ENCODE measurements at regions not wholly inside any gene's neighbourhood (a gene's known extent, or its start where the extent isn't known, plus 50 kb on each side); places are given as distances from the start of the nearest gene placed in this dataset.

GRCh38 chr7:52940481-52940880, 95.0 kb upstream of the POM121L12 start:
- Histone ChIP-seq H3K36me3 (ENCODE audit: control insufficient read depth in 2 of 2, insufficient read depth in 2 of 2, low read length in 2 of 2) (no peaks in the 10 kb centered on the region), H3K9ac (ENCODE audit: low read depth in 1 of 2, low read length in 2 of 2) (no peak overlapping the region), H3K27ac (ENCODE audit: low read depth in 2 of 2, low read length in 2 of 2) (no peak overlapping the region), H3K27me3 (ENCODE audit: control insufficient read depth in 2 of 2, insufficient read depth in 2 of 2, low read length in 2 of 2) (no peaks in the 10 kb centered on the region), H3K4me3 (ENCODE audit: low read length in 2 of 2) (no peak overlapping the region), H3K9me3 (ENCODE audit: control insufficient read depth in 2 of 2, low read length in 2 of 2) (no peaks in the 10 kb centered on the region), H3K4me1 (ENCODE audit: control insufficient read depth in 2 of 2, insufficient read depth in 2 of 2, low read length in 2 of 2) (peaks cover 0 to 5% of the 10 kb centered on the region in 2 donors)

DNA sequence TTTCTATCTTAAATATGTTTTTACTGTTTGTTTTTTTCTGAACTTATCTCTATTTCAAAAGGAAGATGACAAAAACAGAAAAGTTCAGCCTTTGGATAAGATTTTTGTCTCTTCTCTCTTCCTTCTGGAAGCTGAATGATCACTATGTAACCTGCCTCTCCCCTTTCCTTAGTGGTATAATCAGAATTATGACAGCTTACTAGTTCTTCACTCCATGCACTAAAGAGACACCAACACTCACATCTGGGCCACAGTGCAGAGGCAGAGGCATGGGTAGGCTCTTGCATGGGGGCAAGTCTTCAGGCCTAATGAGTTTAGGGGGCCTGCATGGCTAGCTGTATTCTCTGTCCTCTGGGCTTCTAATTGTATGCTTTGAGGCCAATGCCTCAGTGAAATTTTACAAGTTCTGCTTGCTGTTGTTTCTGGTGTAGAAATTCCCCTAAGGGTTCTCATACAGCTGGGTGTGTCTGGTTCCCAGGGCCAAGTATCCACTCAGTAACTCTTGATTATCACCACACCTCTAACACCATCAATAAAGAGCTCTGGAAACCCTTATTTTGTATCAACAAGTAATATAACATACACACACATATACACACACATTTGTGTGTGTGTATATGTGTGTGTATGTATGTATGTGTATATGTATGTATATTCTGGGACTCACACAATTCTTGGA, 96.8 kb upstream of the POM121L12 start:
- H3K9ac ChIP-seq (ENCODE audit: low read depth in 1 of 2, low read length in 2 of 2) = no peak overlapping the region
- peak overlapping the region in 1 of 2 donors; percentile 56 for H3K27ac ChIP-seq (ENCODE audit: low read depth in 2 of 2, low read length in 2 of 2)
- no peaks in the 10 kb centered on the region for H3K36me3 ChIP-seq (ENCODE audit: control insufficient read depth in 2 of 2, insufficient read depth in 2 of 2, low read length in 2 of 2)
- H3K27me3 ChIP-seq (ENCODE audit: control insufficient read depth in 2 of 2, insufficient read depth in 2 of 2, low read length in 2 of 2) = no peaks in the 10 kb centered on the region
- no peak overlapping the region for H3K4me3 ChIP-seq (ENCODE audit: low read length in 2 of 2)
- no peaks in the 10 kb centered on the region for H3K9me3 ChIP-seq (ENCODE audit: control insufficient read depth in 2 of 2, low read length in 2 of 2)
- peaks cover 0 to 5% of the 10 kb centered on the region in 2 donors for H3K4me1 ChIP-seq (ENCODE audit: control insufficient read depth in 2 of 2, insufficient read depth in 2 of 2, low read length in 2 of 2)

DNA sequence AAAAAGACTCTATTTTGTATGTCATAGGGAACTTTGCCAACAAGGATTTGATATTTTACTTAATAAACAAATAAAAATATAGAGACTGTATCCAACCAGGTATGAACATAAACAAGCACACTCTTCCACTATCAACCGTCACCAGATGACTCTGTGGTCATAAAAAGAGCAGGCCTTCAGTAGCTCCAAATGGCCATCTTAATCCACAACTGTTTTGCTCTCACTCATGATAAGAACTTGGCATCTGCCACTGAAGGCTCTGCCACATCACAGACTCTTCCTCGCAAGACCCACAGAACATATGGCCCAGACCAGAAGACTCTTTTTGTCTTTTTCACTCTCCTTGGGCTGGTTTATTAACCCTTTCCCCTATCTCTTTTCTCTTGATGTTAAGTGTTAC, 98.7 kb upstream of the POM121L12 start:
- no peak overlapping the region for H3K4me3 ChIP-seq (ENCODE audit: low read length in 2 of 2)
- H3K36me3 ChIP-seq (ENCODE audit: control insufficient read depth in 2 of 2, insufficient read depth in 2 of 2, low read length in 2 of 2) = no peaks in the 10 kb centered on the region
- H3K27me3 ChIP-seq (ENCODE audit: control insufficient read depth in 2 of 2, insufficient read depth in 2 of 2, low read length in 2 of 2) = no peaks in the 10 kb centered on the region
- no peak overlapping the region for H3K9ac ChIP-seq (ENCODE audit: low read depth in 1 of 2, low read length in 2 of 2)
- no peak overlapping the region for H3K27ac ChIP-seq (ENCODE audit: low read depth in 2 of 2, low read length in 2 of 2)
- H3K4me1 ChIP-seq (ENCODE audit: control insufficient read depth in 2 of 2, insufficient read depth in 2 of 2, low read length in 2 of 2) = peaks cover 0 to 5% of the 10 kb centered on the region in 2 donors
- no peaks in the 10 kb centered on the region for H3K9me3 ChIP-seq (ENCODE audit: control insufficient read depth in 2 of 2, low read length in 2 of 2)

DNA sequence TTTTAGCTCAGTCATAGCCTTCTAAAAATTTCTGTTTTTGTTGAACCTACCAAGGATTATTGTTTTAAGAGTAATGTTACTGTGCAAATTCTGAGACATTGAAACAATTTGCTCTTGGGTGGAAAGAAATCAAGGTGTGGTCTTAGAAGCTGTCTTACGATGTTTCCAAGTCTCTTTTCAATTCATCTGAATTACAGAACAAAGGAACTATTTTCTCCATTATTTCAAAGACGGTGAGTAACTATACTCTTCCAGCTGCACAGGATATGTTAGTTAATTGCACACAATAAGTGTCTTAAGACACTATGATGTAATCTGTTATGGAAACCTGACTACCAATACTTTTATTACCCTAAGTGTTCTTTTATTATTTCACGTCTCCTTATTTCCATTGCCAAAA, 106.8 kb upstream of the POM121L12 start:
- no peak overlapping the region for H3K9ac ChIP-seq (ENCODE audit: low read depth in 1 of 2, low read length in 2 of 2)
- H3K4me3 ChIP-seq (ENCODE audit: low read length in 2 of 2) = no peak overlapping the region
- no peaks in the 10 kb centered on the region for H3K27me3 ChIP-seq (ENCODE audit: control insufficient read depth in 2 of 2, insufficient read depth in 2 of 2, low read length in 2 of 2)
- no peak overlapping the region for H3K27ac ChIP-seq (ENCODE audit: low read depth in 2 of 2, low read length in 2 of 2)
- no peaks in the 10 kb centered on the region for H3K4me1 ChIP-seq (ENCODE audit: control insufficient read depth in 2 of 2, insufficient read depth in 2 of 2, low read length in 2 of 2)
- no peaks in the 10 kb centered on the region for H3K9me3 ChIP-seq (ENCODE audit: control insufficient read depth in 2 of 2, low read length in 2 of 2)
- no peaks in the 10 kb centered on the region for H3K36me3 ChIP-seq (ENCODE audit: control insufficient read depth in 2 of 2, insufficient read depth in 2 of 2, low read length in 2 of 2)

DNA sequence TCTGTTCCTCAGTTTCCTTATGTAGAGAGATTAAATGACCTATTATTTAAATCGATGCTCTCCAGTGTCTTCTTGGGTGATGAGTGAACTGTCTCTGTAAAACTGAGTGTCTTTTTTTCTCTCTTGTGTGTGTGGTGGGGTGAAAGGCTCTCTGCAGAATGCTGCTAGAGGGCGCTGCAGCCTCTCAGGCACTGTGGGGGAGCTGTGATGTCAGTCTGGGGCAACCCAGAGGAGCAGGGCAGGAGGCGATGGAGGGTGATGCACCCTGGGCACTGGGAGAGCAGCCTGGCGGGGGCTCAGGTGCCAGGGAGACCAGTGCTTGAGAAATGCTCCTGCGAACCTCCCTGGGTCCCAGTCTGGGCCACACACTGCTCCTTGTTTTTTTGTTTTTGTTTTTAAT, 110.1 kb upstream of the POM121L12 start:
- Histone ChIP-seq H3K4me1 (ENCODE audit: control insufficient read depth in 2 of 2, insufficient read depth in 2 of 2, low read length in 2 of 2) (no peaks in the 10 kb centered on the region), H3K9me3 (ENCODE audit: control insufficient read depth in 2 of 2, low read length in 2 of 2) (no peaks in the 10 kb centered on the region), H3K27me3 (ENCODE audit: control insufficient read depth in 2 of 2, insufficient read depth in 2 of 2, low read length in 2 of 2) (no peaks in the 10 kb centered on the region), H3K27ac (ENCODE audit: low read depth in 2 of 2, low read length in 2 of 2) (no peak overlapping the region), H3K36me3 (ENCODE audit: control insufficient read depth in 2 of 2, insufficient read depth in 2 of 2, low read length in 2 of 2) (no peaks in the 10 kb centered on the region), H3K4me3 (ENCODE audit: low read length in 2 of 2) (no peak overlapping the region), H3K9ac (ENCODE audit: low read depth in 1 of 2, low read length in 2 of 2) (no peak overlapping the region)

- H3K27me3 ChIP-seq (ENCODE audit: control insufficient read depth in 2 of 2, insufficient read depth in 2 of 2, low read length in 2 of 2) = no peaks in the 10 kb centered on the region
- H3K9ac ChIP-seq (ENCODE audit: low read depth in 1 of 2, low read length in 2 of 2) = no peak overlapping the region
- no peak overlapping the region for H3K27ac ChIP-seq (ENCODE audit: low read depth in 2 of 2, low read length in 2 of 2)
- H3K4me1 ChIP-seq (ENCODE audit: control insufficient read depth in 2 of 2, insufficient read depth in 2 of 2, low read length in 2 of 2) = no peaks in the 10 kb centered on the region
- no peak overlapping the region for H3K4me3 ChIP-seq (ENCODE audit: low read length in 2 of 2)
- H3K9me3 ChIP-seq (ENCODE audit: control insufficient read depth in 2 of 2, low read length in 2 of 2) = no peaks in the 10 kb centered on the region
- no peaks in the 10 kb centered on the region for H3K36me3 ChIP-seq (ENCODE audit: control insufficient read depth in 2 of 2, insufficient read depth in 2 of 2, low read length in 2 of 2)
Observed at GRCh38 chr7:52920977-52921376, 114.5 kb upstream of the POM121L12 start.

- no peaks in the 10 kb centered on the region for H3K4me1 ChIP-seq (ENCODE audit: control insufficient read depth in 2 of 2, insufficient read depth in 2 of 2, low read length in 2 of 2)
- no peaks in the 10 kb centered on the region for H3K9me3 ChIP-seq (ENCODE audit: control insufficient read depth in 2 of 2, low read length in 2 of 2)
- no peak overlapping the region for H3K9ac ChIP-seq (ENCODE audit: low read depth in 1 of 2, low read length in 2 of 2)
- H3K36me3 ChIP-seq (ENCODE audit: control insufficient read depth in 2 of 2, insufficient read depth in 2 of 2, low read length in 2 of 2) = no peaks in the 10 kb centered on the region
- H3K27me3 ChIP-seq (ENCODE audit: control insufficient read depth in 2 of 2, insufficient read depth in 2 of 2, low read length in 2 of 2) = no peaks in the 10 kb centered on the region
- H3K4me3 ChIP-seq (ENCODE audit: low read length in 2 of 2) = no peak overlapping the region
- no peak overlapping the region for H3K27ac ChIP-seq (ENCODE audit: low read depth in 2 of 2, low read length in 2 of 2)
Observed at GRCh38 chr7:52917982-52918578, 117.4 kb upstream of the POM121L12 start.

DNA sequence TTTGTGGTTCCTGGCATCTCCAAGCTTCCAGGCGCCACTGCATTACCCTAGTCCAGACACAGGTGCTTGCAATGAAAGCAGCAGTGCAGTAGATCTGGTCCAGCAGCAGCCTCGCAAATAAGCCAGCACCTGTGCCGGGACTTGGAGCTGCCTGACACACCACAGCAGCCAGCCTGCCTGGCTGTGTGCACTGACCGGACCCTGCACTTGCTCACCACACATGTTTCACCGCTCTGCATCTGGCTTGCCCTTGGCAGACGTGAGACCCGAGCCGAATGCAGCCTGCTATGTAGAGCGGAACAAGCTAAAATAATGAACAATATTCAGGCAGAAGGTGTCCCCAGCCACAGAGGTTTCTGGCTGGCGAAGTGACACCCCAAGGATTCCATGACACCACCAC, 123.6 kb upstream of the POM121L12 start:
- no peaks in the 10 kb centered on the region for H3K4me1 ChIP-seq (ENCODE audit: control insufficient read depth in 2 of 2, insufficient read depth in 2 of 2, low read length in 2 of 2)
- H3K36me3 ChIP-seq (ENCODE audit: control insufficient read depth in 2 of 2, insufficient read depth in 2 of 2, low read length in 2 of 2) = no peaks in the 10 kb centered on the region
- no peak overlapping the region for H3K4me3 ChIP-seq (ENCODE audit: low read length in 2 of 2)
- H3K27me3 ChIP-seq (ENCODE audit: control insufficient read depth in 2 of 2, insufficient read depth in 2 of 2, low read length in 2 of 2) = no peaks in the 10 kb centered on the region
- H3K9me3 ChIP-seq (ENCODE audit: control insufficient read depth in 2 of 2, low read length in 2 of 2) = no peaks in the 10 kb centered on the region
- H3K27ac ChIP-seq (ENCODE audit: low read depth in 2 of 2, low read length in 2 of 2) = no peak overlapping the region
- no peak overlapping the region for H3K9ac ChIP-seq (ENCODE audit: low read depth in 1 of 2, low read length in 2 of 2)

DNA sequence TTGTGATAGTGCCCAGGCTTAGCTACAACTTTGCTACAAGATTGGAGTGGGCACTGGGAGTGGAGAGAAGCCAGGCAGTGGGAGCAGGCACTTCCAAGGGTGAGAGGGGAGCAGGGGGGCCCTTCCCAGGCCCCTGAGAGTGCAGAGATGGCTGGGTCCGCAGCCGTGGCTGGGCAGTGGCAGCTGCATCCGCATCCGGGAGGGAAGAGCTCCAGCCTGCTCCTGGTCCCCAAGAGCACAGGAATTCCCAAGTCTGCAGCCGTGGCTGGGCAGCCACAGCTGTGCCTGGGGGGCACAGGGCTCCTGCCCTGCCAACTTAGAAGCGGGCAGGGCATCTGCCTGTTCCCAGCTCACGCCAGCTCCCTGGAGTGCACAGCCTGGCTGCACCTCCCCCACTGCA, 124.1 kb upstream of the POM121L12 start:
- H3K9me3 ChIP-seq (ENCODE audit: control insufficient read depth in 2 of 2, low read length in 2 of 2) = no peaks in the 10 kb centered on the region
- no peak overlapping the region for H3K4me3 ChIP-seq (ENCODE audit: low read length in 2 of 2)
- H3K4me1 ChIP-seq (ENCODE audit: control insufficient read depth in 2 of 2, insufficient read depth in 2 of 2, low read length in 2 of 2) = no peaks in the 10 kb centered on the region
- H3K36me3 ChIP-seq (ENCODE audit: control insufficient read depth in 2 of 2, insufficient read depth in 2 of 2, low read length in 2 of 2) = no peaks in the 10 kb centered on the region
- H3K27ac ChIP-seq (ENCODE audit: low read depth in 2 of 2, low read length in 2 of 2) = no peak overlapping the region
- no peaks in the 10 kb centered on the region for H3K27me3 ChIP-seq (ENCODE audit: control insufficient read depth in 2 of 2, insufficient read depth in 2 of 2, low read length in 2 of 2)
- no peak overlapping the region for H3K9ac ChIP-seq (ENCODE audit: low read depth in 1 of 2, low read length in 2 of 2)

- Histone ChIP-seq H3K27me3 (ENCODE audit: control insufficient read depth in 2 of 2, insufficient read depth in 2 of 2, low read length in 2 of 2) (no peaks in the 10 kb centered on the region), H3K4me1 (ENCODE audit: control insufficient read depth in 2 of 2, insufficient read depth in 2 of 2, low read length in 2 of 2) (no peaks in the 10 kb centered on the region), H3K9me3 (ENCODE audit: control insufficient read depth in 2 of 2, low read length in 2 of 2) (no peaks in the 10 kb centered on the region), H3K36me3 (ENCODE audit: control insufficient read depth in 2 of 2, insufficient read depth in 2 of 2, low read length in 2 of 2) (no peaks in the 10 kb centered on the region), H3K27ac (ENCODE audit: low read depth in 2 of 2, low read length in 2 of 2) (no peak overlapping the region), H3K9ac (ENCODE audit: low read depth in 1 of 2, low read length in 2 of 2) (no peak overlapping the region), H3K4me3 (ENCODE audit: low read length in 2 of 2) (no peak overlapping the region)
Observed at GRCh38 chr7:52909935-52910334, 125.5 kb upstream of the POM121L12 start.
